GM12874 (cell line): ENCODE measurements at regions not wholly inside any gene's neighbourhood (a gene's known extent, or its start where the extent isn't known, plus 50 kb on each side); places are given as distances from the start of the nearest gene placed in this dataset.

Experiments used
- CTCF ChIP-seq: IDR thresholded peaks from 2 replicates; pipeline ENCODE4 v1.5.1; 2011; ENCODE audit warnings: low read depth, mild to moderate bottlenecking, control low read depth, low read length, moderate library complexity; ENCODE audit not compliant: insufficient read depth

- no peak for TF ChIP-seq CTCF
Observed at GRCh38 chr2:160687629-160688028, 194.0 kb upstream of the RBMS1 start.

- no peak for TF ChIP-seq CTCF
Observed at GRCh38 chr2:160689441-160689840, 195.8 kb upstream of the RBMS1 start.

GRCh38 chr2:160694221-160694620, 200.6 kb upstream of the RBMS1 start:
- no peak for TF ChIP-seq CTCF

GRCh38 chr2:160694631-160695030, 201.0 kb upstream of the RBMS1 start:
- no peak for TF ChIP-seq CTCF

GRCh38 chr2:160695402-160696086, 201.9 kb upstream of the RBMS1 start:
- TF ChIP-seq CTCF = no peak

- no peak for TF ChIP-seq CTCF
Observed at GRCh38 chr2:160696087-160696452, 202.5 kb upstream of the RBMS1 start.

GRCh38 chr2:160697817-160698216, 204.2 kb upstream of the RBMS1 start:
- no peak for TF ChIP-seq CTCF
